HG03571 (cell line): ENCODE measurements at regions not wholly inside any gene's neighbourhood (a gene's known extent, or its start where the extent isn't known, plus 50 kb on each side); places are given as distances from the start of the nearest gene placed in this dataset.
A peak's percentile ranks its signal among the peaks of the same experiment; 100 is the strongest.

Source experiments
- ATAC-seq: cut with Tn5 transposase; IDR thresholded peaks from one replicate; pipeline ENCODE4 v1.9.1; 2021; ENCODE audit not compliant: unreplicated experiment

GRCh38 chr6:43985329-43985728 lies 141.9 kb downstream of the MRPL14 start:
- ATAC-seq, result no peak

- no peak for ATAC-seq
Measured at GRCh38 chr6:43984442-43985321, 142.6 kb downstream of the MRPL14 start.

GRCh38 chr6:43983632-43984031 lies 143.6 kb downstream of the MRPL14 start:
- no peak for ATAC-seq

GRCh38 chr6:43983191-43983590 lies 144.1 kb downstream of the MRPL14 start:
- ATAC-seq, result no peak

GRCh38 chr6:43982084-43982625 lies 145.1 kb downstream of the MRPL14 start:
- no peak for ATAC-seq

GRCh38 chr6:43981363-43981990 lies 145.8 kb downstream of the MRPL14 start:
- no peak for ATAC-seq

- no peak for ATAC-seq
Measured at GRCh38 chr6:43980004-43980795, 147.1 kb downstream of the MRPL14 start.

- no peak for ATAC-seq
Measured at GRCh38 chr6:43979525-43979924, 147.7 kb downstream of the MRPL14 start.

- ATAC-seq, result no peak
Measured at GRCh38 chr6:43978473-43979346, 148.5 kb downstream of the MRPL14 start.

- ATAC-seq, result peak; percentile 84
Measured at GRCh38 chr6:43977404-43978111, 149.7 kb downstream of the MRPL14 start.

GRCh38 chr6:43976706-43977403 lies 150.4 kb downstream of the MRPL14 start:
- ATAC-seq, result no peak

- ATAC-seq, result no peak
Measured at GRCh38 chr6:43974643-43975230, 152.5 kb downstream of the MRPL14 start.

GRCh38 chr6:43973357-43973756 lies 153.9 kb downstream of the MRPL14 start:
- no peak for ATAC-seq

GRCh38 chr6:43972913-43973300 lies 154.3 kb downstream of the MRPL14 start:
- ATAC-seq, result no peak

GRCh38 chr6:43972179-43972912 lies 154.9 kb downstream of the MRPL14 start:
- no peak for ATAC-seq

- no peak for ATAC-seq
Measured at GRCh38 chr6:43971776-43972126, 155.5 kb downstream of the MRPL14 start.

GRCh38 chr6:43970913-43971775 lies 156.1 kb downstream of the MRPL14 start:
- no peak for ATAC-seq
